DND-41 (cell line): ENCODE measurements at regions not wholly inside any gene's neighbourhood (a gene's known extent, or its start where the extent isn't known, plus 50 kb on each side); places are given as distances from the start of the nearest gene placed in this dataset.

Experiments
- EZH2 ChIP-seq: IDR thresholded peaks from 3 replicates; pipeline ENCODE4 v1.6.1; 2012; ENCODE audit warnings: borderline replicate concordance, low read depth, mild to moderate bottlenecking, moderate library complexity, low read length, inconsistent platforms; ENCODE audit not compliant: severe bottlenecking
- TF ChIP-seq, protein P1 (sequence below): IDR thresholded peaks from 2 replicates; pipeline ENCODE4 v1.5.1; 2012; ENCODE audit warnings: borderline replicate concordance, low read length, moderate library complexity, mild to moderate bottlenecking; ENCODE audit not compliant: poor library complexity, severe bottlenecking; ENCODE audit errors: extremely low read depth

DNA sequence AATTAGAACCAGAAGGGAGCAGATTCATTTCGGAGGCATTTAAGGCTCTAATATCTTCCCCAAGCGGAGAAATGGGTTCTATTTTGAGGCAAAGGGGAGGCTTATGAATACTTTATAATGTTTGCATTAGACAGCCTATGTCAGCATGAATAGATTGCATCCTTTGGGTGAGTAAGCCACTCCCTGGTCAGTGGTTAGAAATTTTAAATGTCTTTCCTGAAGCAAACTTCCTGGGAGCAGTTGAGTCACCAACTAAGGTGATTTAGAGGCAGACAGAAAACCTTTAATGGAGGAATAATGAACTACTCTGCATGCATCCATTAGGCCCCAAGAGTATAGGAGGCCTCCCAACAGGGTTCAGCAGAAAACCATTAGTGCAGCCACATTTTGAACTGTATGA, 204.9 kb downstream of the ELAVL2 start:
- TF ChIP-seq, protein P1, sequence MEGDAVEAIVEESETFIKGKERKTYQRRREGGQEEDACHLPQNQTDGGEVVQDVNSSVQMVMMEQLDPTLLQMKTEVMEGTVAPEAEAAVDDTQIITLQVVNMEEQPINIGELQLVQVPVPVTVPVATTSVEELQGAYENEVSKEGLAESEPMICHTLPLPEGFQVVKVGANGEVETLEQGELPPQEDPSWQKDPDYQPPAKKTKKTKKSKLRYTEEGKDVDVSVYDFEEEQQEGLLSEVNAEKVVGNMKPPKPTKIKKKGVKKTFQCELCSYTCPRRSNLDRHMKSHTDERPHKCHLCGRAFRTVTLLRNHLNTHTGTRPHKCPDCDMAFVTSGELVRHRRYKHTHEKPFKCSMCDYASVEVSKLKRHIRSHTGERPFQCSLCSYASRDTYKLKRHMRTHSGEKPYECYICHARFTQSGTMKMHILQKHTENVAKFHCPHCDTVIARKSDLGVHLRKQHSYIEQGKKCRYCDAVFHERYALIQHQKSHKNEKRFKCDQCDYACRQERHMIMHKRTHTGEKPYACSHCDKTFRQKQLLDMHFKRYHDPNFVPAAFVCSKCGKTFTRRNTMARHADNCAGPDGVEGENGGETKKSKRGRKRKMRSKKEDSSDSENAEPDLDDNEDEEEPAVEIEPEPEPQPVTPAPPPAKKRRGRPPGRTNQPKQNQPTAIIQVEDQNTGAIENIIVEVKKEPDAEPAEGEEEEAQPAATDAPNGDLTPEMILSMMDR: no peak
- no peak for TF ChIP-seq EZH2
